ENCODE measurements at regions not wholly inside any gene's neighbourhood (a gene's known extent, or its start where the extent isn't known, plus 50 kb on each side); places are given as distances from the start of the nearest gene placed in this dataset.

DNA sequence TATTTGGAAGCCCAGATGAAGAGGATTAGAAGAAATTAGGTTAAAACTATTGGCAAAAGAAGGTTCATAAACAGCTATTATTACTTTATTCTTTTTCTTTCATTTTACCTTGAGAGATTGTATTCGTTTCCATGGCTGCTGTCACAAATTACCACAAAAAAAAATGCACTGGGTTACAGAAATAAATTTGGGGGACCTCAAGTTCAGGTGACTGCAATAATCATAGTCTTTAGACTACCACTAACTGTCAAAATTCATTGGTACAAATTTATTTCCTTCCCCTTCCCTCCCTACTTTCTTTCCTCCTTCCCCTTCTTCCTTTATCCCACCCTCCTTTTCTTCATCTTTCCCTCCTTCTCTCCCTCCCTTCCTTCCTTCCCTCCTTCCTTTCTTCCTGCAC, 217.8 kb upstream of the PIK3C3 start:
- TF ChIP-seq, protein P1, sequence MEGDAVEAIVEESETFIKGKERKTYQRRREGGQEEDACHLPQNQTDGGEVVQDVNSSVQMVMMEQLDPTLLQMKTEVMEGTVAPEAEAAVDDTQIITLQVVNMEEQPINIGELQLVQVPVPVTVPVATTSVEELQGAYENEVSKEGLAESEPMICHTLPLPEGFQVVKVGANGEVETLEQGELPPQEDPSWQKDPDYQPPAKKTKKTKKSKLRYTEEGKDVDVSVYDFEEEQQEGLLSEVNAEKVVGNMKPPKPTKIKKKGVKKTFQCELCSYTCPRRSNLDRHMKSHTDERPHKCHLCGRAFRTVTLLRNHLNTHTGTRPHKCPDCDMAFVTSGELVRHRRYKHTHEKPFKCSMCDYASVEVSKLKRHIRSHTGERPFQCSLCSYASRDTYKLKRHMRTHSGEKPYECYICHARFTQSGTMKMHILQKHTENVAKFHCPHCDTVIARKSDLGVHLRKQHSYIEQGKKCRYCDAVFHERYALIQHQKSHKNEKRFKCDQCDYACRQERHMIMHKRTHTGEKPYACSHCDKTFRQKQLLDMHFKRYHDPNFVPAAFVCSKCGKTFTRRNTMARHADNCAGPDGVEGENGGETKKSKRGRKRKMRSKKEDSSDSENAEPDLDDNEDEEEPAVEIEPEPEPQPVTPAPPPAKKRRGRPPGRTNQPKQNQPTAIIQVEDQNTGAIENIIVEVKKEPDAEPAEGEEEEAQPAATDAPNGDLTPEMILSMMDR (IDR thresholded peaks at IDR 0.05): no peak
- no peak for TF ChIP-seq POLR2A (IDR thresholded peaks at IDR 0.05)

Measured in Peyer's patch (tissue), 4 donors.